ENCODE measurements at regions not wholly inside any gene's neighbourhood (a gene's known extent, or its start where the extent isn't known, plus 50 kb on each side); places are given as distances from the start of the nearest gene placed in this dataset.

DNA sequence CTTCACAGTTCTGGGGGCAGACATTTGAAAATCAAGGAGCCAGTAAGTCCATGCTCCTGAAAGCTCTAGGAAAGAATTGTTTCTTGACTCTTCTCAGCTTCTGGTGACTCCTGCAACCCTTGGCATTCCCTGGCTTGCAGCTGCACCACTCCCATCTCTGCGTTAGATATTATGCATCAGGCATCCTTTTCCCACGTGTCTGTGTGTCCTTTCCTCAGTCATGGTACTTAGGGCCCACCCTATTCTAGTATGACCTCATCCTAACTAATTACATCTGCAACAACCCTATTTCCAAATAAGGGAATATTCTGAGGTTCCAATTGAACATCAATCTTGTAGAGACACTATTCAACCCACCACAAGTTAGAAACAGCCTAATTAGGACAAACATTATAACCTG is 931.7 kb upstream of the CHAC2 start:
- TF ChIP-seq, protein P1, sequence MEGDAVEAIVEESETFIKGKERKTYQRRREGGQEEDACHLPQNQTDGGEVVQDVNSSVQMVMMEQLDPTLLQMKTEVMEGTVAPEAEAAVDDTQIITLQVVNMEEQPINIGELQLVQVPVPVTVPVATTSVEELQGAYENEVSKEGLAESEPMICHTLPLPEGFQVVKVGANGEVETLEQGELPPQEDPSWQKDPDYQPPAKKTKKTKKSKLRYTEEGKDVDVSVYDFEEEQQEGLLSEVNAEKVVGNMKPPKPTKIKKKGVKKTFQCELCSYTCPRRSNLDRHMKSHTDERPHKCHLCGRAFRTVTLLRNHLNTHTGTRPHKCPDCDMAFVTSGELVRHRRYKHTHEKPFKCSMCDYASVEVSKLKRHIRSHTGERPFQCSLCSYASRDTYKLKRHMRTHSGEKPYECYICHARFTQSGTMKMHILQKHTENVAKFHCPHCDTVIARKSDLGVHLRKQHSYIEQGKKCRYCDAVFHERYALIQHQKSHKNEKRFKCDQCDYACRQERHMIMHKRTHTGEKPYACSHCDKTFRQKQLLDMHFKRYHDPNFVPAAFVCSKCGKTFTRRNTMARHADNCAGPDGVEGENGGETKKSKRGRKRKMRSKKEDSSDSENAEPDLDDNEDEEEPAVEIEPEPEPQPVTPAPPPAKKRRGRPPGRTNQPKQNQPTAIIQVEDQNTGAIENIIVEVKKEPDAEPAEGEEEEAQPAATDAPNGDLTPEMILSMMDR (IDR thresholded peaks at IDR 0.05) = no peak
- Histone ChIP-seq H3K36me3 (no peaks in the 10 kb centered on the region), H3K4me3 (no peak overlapping the region), H3K27ac (no peak overlapping the region), H3K27me3 (replicated peaks; ENCODE audit: insufficient read depth) (no peaks in the 10 kb centered on the region), H3K4me1 (ENCODE audit: control insufficient read depth in 1 of 2, low read depth in 2 of 2) (no peaks in the 10 kb centered on the region), H3K9me3 (no peaks in the 10 kb centered on the region)
- no peak for ATAC-seq (ENCODE audit: insufficient number of reproducible peaks, low FRiP score, low read depth)
- DNase-seq (ENCODE audit: low spot score) = no peak

DNA sequence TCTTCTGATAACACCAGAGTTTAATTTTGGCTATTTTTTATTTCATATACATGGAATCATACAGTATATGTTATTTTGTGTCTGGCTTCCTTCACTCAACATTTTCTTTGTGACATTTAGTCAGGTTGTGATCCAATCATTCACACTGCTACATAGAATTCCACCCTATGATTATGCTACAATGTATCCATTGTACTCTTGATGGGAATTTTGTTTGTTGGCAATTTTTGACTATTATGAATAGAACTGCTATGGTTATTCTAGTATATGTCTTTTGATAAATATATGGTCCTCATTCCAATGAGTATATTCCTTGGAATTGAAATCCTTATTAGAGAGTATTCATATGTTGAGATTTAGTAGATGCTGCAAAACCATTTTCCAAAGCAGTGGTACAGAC is 936.4 kb upstream of the CHAC2 start:
- H3K4me1 ChIP-seq (ENCODE audit: control insufficient read depth in 1 of 2, low read depth in 2 of 2) = no peaks in the 10 kb centered on the region
- no peak overlapping the region for H3K4me3 ChIP-seq
- H3K36me3 ChIP-seq = no peaks in the 10 kb centered on the region
- TF ChIP-seq, protein P1 (IDR thresholded peaks at IDR 0.05) = no peak
- no peaks in the 10 kb centered on the region for H3K9me3 ChIP-seq
- H3K27ac ChIP-seq = no peak overlapping the region
- no peaks in the 10 kb centered on the region for H3K27me3 ChIP-seq (replicated peaks; ENCODE audit: insufficient read depth)
- no peak for DNase-seq (ENCODE audit: low spot score)
- no peak for ATAC-seq (ENCODE audit: insufficient number of reproducible peaks, low FRiP score, low read depth)

DNA sequence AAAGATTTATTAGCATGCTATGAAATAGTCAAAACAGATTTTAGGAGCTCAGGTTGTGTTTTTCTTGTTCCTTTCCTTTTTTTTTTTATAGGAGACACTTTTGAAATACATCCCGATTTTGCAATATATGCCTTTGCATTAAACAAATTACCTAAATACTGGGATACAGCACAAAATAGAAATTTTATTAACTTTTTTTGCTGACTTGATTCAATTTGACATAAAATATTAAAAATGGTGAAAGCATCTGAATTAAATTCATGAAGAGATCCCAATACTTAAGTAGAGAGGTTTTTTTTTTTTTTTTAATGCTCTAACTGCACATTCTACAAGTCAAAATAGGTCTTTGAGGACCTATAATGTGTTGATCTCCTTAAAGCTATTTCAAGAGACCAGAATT is 939.5 kb upstream of the CHAC2 start:
- no peak for ATAC-seq (ENCODE audit: insufficient number of reproducible peaks, low FRiP score, low read depth)

DNA sequence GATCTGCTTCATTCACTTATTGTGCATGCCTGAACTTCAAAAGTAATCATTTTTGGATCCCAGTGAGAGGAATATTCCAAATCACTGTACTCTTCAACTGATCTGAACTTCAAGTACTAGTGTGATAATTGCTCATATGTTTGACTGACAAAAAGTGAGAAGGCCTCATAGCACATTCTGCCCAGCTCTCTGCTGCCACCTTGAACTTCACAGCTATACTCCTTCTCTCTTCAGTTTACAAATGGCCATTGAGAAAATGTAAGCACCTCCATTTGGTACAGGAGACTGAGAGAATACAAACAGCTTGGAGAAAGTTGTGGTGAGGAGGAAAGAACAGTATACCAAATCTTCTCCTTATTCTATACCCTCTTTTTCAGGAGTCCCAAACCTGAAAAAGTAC is 946.0 kb upstream of the CHAC2 start:
- TF ChIP-seq, protein P1 (IDR thresholded peaks at IDR 0.05) = no peak
- DNase-seq (ENCODE audit: low spot score) = no peak

More for the DNA sequence above, 939.5 kb upstream of the CHAC2 start:
- H3K27ac ChIP-seq = no peak overlapping the region
- no peaks in the 10 kb centered on the region for H3K27me3 ChIP-seq (replicated peaks; ENCODE audit: insufficient read depth)
- H3K9me3 ChIP-seq = no peaks in the 10 kb centered on the region
- H3K36me3 ChIP-seq = no peaks in the 10 kb centered on the region
- no peaks in the 10 kb centered on the region for H3K4me1 ChIP-seq (ENCODE audit: control insufficient read depth in 1 of 2, low read depth in 2 of 2)
- DNase-seq (ENCODE audit: low spot score) = no peak
- H3K4me3 ChIP-seq = no peak overlapping the region
- TF ChIP-seq, protein P1 (IDR thresholded peaks at IDR 0.05) = no peak

GRCh38 chr2:52818958-52819357 is 948.6 kb upstream of the CHAC2 start:
- H3K36me3 ChIP-seq = no peaks in the 10 kb centered on the region
- H3K4me3 ChIP-seq = no peak overlapping the region
- H3K27ac ChIP-seq = no peak overlapping the region
- TF ChIP-seq, protein P1 (IDR thresholded peaks at IDR 0.05) = no peak
- H3K9me3 ChIP-seq = no peaks in the 10 kb centered on the region
- H3K27me3 ChIP-seq (replicated peaks; ENCODE audit: insufficient read depth) = no peaks in the 10 kb centered on the region
- ATAC-seq (ENCODE audit: insufficient number of reproducible peaks, low FRiP score, low read depth) = no peak
- H3K4me1 ChIP-seq (ENCODE audit: control insufficient read depth in 1 of 2, low read depth in 2 of 2) = no peaks in the 10 kb centered on the region
- no peak for DNase-seq (ENCODE audit: low spot score)

More for the DNA sequence above, 946.0 kb upstream of the CHAC2 start:
- no peak overlapping the region for H3K4me3 ChIP-seq
- no peaks in the 10 kb centered on the region for H3K27me3 ChIP-seq (replicated peaks; ENCODE audit: insufficient read depth)
- H3K9me3 ChIP-seq = no peaks in the 10 kb centered on the region
- ATAC-seq (ENCODE audit: insufficient number of reproducible peaks, low FRiP score, low read depth) = no peak
- H3K27ac ChIP-seq = no peak overlapping the region
- H3K36me3 ChIP-seq = no peaks in the 10 kb centered on the region
- no peaks in the 10 kb centered on the region for H3K4me1 ChIP-seq (ENCODE audit: control insufficient read depth in 1 of 2, low read depth in 2 of 2)

All from thoracic aorta (tissue), 2 donors.